Central memory CD4-positive, alpha-beta T cell (primary cell): ENCODE measurements at regions not wholly inside any gene's neighbourhood (a gene's known extent, or its start where the extent isn't known, plus 50 kb on each side); places are given as distances from the start of the nearest gene placed in this dataset.
A peak's percentile ranks its signal among the peaks of the same experiment; 100 is the strongest.
"Not testable (repeated sequence)": the region's sequence is repeated elsewhere in the genome, so short reads cannot be mapped to it uniquely, and the experiment has no call there.

ENCODE experiments used
- DNase-seq: peaks from one replicate; pipeline ENCODE4 v3.0.0; 2022

DNA sequence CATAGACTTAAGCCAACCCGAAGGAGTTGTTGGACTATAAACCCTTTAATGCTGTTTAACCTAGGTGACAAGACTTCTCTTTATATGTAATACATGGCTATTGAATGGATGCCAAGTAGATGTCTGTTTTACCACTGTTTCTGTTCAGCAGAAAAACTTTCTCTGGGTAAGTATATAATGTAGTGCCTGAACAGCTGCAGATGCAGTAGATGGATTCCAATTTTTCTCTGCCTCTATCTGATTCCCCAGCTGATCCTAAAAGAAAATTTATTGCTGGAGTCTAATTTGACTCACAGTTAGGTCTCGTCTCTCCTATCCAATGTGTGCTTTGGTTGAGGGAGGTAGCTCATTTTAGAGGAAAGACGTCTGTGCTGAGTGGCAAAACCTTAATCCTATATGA lies 256.5 kb upstream of the CBLB start:
- DNase-seq, result no peak

DNA sequence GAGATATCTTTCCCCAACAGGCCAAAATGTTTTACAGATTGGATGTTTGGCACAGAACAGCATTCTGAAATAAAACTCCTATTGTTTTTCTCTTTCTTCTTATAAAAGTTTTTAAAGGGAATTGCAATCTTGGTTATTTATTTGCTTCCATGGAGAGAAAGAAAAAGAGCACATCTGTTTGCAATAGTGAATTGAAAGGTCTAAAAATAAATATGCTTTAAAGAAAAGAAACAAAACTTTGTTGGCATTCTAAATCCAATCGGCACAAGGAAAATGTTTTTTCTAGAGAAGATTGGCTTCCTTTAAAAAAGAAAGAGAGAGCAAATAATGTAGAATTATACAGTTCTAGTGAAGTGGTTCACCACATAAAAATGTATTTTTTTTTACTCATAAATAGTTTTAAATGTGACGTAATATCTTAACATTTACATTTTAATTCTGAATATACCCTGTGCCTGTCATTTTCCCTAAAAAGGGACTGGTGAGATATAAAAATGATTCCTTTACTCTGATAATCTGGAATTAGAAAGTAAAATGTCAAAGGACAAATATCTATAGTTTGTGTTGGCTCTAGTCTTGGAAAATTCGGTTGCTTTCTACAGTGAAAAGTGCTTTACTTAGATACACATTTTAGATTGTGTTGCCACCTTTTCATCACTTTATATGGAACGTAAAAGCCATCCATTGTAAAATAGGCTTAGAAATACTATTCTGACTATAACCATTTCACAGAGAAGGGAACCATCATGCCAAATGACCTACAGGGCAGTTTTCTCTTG lies 257.4 kb upstream of the CBLB start:
- DNase-seq, result no peak

- DNase-seq, result no peak
These were observed 258.0 kb upstream of the CBLB start for GRCh38 chr3:106126846-106127235.

DNA sequence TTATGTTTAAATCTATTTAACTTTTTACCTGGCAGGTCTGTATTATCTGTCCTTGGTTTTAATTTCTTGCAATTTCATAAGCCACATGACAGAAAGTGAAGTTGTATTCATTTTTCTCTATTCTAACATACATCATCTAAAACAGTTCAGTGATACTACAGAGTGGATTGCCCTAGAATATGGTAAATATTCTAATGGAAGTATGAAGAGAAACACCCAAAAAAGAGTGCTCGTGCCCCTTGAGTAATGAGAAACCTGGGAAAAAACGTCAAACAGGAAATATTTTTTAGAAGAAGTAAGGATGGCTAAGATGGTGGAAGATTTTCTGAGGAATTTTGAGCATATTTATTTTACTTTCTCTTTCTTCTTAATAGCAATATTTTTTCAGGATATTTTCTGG lies 261.1 kb upstream of the CBLB start:
- DNase-seq, result no peak

GRCh38 chr3:106130384-106131198 lies 261.8 kb upstream of the CBLB start:
- no peak for DNase-seq

- no peak for DNase-seq
These were observed 266.8 kb upstream of the CBLB start for GRCh38 chr3:106135451-106136160.

GRCh38 chr3:106139826-106140225 lies 271.0 kb upstream of the CBLB start:
- DNase-seq, result no peak

- no peak for DNase-seq
These were observed 271.6 kb upstream of the CBLB start for GRCh38 chr3:106140431-106140830.

DNA sequence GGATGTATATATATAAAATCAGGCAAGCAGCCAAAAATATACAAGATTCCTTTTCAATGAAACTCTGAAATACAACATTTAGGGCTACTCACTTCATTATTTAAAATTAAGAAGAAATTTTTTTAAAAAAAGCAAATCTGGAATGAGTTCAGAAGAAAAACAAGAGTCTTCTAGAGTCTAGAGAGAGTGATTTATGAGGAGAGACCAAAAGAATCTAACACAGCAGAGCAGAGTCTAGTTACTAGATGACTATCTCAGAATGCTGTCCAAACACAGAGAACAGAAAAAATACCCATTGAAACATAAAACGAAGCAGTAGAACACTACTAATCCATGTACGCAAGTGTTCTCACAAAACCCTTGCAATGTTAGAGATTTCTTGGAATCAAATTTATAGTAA lies 275.2 kb upstream of the CBLB start:
- DNase-seq, result no peak

- not testable (repeated sequence) for DNase-seq
These were observed 279.7 kb upstream of the CBLB start for GRCh38 chr3:106148440-106149082.

DNA sequence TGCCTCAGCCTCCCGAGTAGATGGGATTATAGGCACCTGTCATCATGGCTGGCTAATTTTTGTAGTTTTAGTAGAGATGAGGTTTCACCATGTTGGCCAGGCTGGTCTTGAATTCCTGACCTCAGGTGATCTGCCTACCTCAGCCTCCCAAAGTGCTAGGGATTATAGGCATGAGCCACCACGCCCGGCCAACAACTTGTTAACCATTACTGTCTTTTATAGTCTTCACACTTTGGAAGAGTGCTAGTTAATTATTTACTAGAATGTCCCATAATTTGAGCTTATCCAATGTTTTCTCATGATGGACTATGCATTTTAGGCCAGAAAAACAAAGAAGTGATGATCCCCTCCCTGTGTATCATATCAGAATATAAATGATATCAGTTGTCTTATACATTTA lies 288.6 kb upstream of the CBLB start:
- DNase-seq, result no peak

GRCh38 chr3:106160396-106160795 lies 291.6 kb upstream of the CBLB start:
- no peak for DNase-seq

GRCh38 chr3:106161246-106161645 lies 292.4 kb upstream of the CBLB start:
- DNase-seq, result no peak

DNA sequence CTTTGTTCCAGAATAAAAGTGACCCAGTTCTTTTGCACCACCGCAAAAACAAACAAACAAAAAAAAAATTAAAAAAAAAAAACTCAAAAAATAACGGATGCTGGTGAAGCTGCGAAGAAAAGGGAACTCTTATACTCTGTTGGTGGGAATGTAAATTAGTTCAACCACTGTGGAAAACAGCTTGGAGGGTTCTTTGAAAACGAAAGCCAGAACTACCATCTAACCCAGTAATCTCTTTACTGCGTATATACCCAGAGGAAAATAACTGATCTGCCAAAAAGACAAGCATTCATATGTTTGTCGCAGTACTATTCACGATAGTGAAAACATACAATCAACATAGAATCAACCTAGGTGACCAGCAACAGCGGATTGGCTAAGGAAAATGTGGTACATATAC lies 298.9 kb upstream of the CBLB start:
- no peak for DNase-seq

DNA sequence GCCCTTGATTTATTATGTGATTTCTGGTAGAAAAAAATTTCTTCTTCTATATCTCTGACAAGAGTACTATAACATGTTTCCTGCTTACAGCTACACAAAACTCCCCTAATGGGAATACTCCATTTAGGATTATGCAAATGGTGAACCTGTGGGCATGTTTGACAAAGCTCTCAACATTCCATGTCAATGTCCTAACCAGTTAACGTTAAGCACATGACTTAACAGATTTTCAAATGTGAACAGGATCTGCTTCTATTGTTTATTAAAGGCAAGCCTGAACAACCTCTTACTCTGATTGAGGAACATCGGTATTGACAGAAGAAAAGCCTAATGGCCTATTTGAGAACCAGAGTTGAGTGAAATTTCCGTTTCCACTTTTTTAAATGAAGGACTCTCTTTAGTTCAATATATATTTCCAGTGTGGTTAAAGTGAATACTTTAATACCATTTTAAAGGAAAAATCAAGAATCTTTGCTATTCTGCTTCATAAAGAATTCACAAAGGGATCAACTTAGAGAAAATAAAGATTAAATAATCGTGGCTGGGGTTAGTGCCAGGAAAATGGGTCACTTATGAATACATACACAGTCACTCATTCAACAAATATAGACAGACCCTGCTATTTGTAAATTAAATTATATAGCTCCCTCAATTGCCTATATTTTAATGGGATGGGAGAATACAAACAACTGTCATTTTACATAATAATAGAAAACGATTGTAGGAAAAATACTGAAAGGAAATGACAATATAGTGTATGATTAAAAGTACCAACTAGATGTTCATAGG lies 300.3 kb upstream of the CBLB start:
- no peak for DNase-seq

GRCh38 chr3:106170636-106171035 lies 301.8 kb upstream of the CBLB start:
- DNase-seq, result no peak

GRCh38 chr3:106172101-106172500 lies 303.3 kb upstream of the CBLB start:
- no peak for DNase-seq

- DNase-seq, result no peak
These were observed 304.0 kb upstream of the CBLB start for GRCh38 chr3:106172780-106173179.

- DNase-seq, result no peak
These were observed 306.5 kb upstream of the CBLB start for GRCh38 chr3:106175276-106175675.

GRCh38 chr3:106176734-106177133 lies 307.9 kb upstream of the CBLB start:
- DNase-seq, result peak; percentile 76

DNA sequence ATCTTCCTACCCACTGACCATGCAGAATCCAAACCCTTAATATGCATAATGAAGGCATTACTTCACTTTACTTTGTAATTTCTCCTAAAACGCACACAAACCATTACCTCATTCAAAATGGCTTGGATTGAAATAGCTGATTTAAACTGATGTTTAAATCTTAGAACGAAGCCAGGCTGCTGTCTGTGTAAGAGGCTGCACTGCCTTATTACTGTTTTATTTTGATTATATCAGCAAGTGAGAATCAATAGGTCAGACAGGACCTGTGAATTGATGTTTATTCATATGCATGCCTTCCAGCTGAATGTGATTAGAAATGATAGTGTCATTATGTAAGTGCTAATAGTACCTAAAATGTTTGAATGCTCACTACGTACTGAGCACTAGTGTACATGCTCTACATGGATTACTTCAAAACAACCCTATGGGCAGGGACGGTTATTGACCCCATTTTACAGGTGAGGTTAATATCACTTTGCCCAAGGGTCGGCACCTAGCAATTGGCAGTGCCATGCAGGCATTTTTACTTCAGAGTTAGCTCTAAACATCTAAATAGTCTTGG lies 314.2 kb upstream of the CBLB start:
- no peak for DNase-seq
